Ishikawa (cell line): ENCODE measurements at regions not wholly inside any gene's neighbourhood (a gene's known extent, or its start where the extent isn't known, plus 50 kb on each side); places are given as distances from the start of the nearest gene placed in this dataset.

Experiments
- CEBPB ChIP-seq: IDR thresholded peaks from 2 replicates; pipeline ENCODE4 v1.6.1; 2012
- CREB1 ChIP-seq: IDR thresholded peaks from 2 replicates; pipeline ENCODE4 v1.6.1; 2012; ENCODE audit warnings: low read depth
- EGR1 ChIP-seq: IDR thresholded peaks from 2 replicates; pipeline ENCODE4 v1.6.1; 2012
- EP300 ChIP-seq: IDR thresholded peaks from 2 replicates; pipeline ENCODE4 v1.6.1; 2012; ENCODE audit warnings: borderline replicate concordance
- FOXM1 ChIP-seq: IDR thresholded peaks from 2 replicates; pipeline ENCODE4 v1.6.1; 2012; ENCODE audit warnings: low read depth, borderline replicate concordance
- MAX ChIP-seq: IDR thresholded peaks from 2 replicates; pipeline ENCODE4 v1.6.1; 2012
- NFIC ChIP-seq: IDR thresholded peaks from 2 replicates; pipeline ENCODE4 v1.6.1; 2012
- RAD21 ChIP-seq: IDR thresholded peaks from 2 replicates; pipeline ENCODE4 v1.6.1; 2012; ENCODE audit warnings: low read depth
- REST ChIP-seq: IDR thresholded peaks from 2 replicates; pipeline ENCODE4 v1.6.1; 2012; ENCODE audit warnings: low read depth, mild to moderate bottlenecking
- TAF1 ChIP-seq: IDR thresholded peaks from 2 replicates; pipeline ENCODE4 v1.6.1; 2012; ENCODE audit warnings: low read depth, mild to moderate bottlenecking
- TCF12 ChIP-seq: IDR thresholded peaks from 2 replicates; pipeline ENCODE4 v1.6.1; 2012; ENCODE audit warnings: low read depth
- TEAD4 ChIP-seq: IDR thresholded peaks from 2 replicates; pipeline ENCODE4 v1.6.1; 2012
- USF1 ChIP-seq: IDR thresholded peaks from 2 replicates; pipeline ENCODE4 v1.6.1; 2012
- YY1 ChIP-seq: IDR thresholded peaks from 2 replicates; pipeline ENCODE4 v1.6.1; 2012; ENCODE audit warnings: low read depth
- ZBTB7A ChIP-seq: IDR thresholded peaks from 2 replicates; pipeline ENCODE4 v1.6.1; 2012; ENCODE audit warnings: low read depth

- no peak for TF ChIP-seq CEBPB
- no peak for TF ChIP-seq ZBTB7A
- TF ChIP-seq TAF1 = no peak
- no peak for TF ChIP-seq EP300
- TF ChIP-seq EGR1 = no peak
Measured at GRCh38 chr3:5531741-5532290, 344.3 kb downstream of the EDEM1 start.

- TF ChIP-seq RAD21 (no peak), EGR1 (no peak), TEAD4 (no peak), CEBPB (no peak), YY1 (no peak), REST (no peak), FOXM1 (no peak), USF1 (no peak), TAF1 (no peak), ZBTB7A (no peak), EP300 (no peak)
Measured at GRCh38 chr3:5540532-5540931, 353.0 kb downstream of the EDEM1 start.

- TF ChIP-seq NFIC (no peak), FOXM1 (no peak), EP300 (no peak), RAD21 (no peak), EGR1 (no peak), CEBPB (no peak), ZBTB7A (no peak), USF1 (no peak), TCF12 (no peak), MAX (no peak), TEAD4 (no peak), CREB1 (no peak), TAF1 (no peak), YY1 (no peak), REST (no peak)
Measured at GRCh38 chr3:5542472-5542871, 355.0 kb downstream of the EDEM1 start.

- TF ChIP-seq MAX = no peak
Measured at GRCh38 chr3:5543047-5543446, 355.5 kb downstream of the EDEM1 start.

- TF ChIP-seq REST (no peak), YY1 (no peak), CEBPB (no peak), TEAD4 (no peak), USF1 (no peak), FOXM1 (no peak), NFIC (no peak), CREB1 (no peak), TAF1 (no peak), TCF12 (no peak), EP300 (no peak), EGR1 (no peak)
Measured at GRCh38 chr3:5545719-5546118, 358.2 kb downstream of the EDEM1 start.
